Prostate gland (tissue), 2 donors: ENCODE measurements at regions not wholly inside any gene's neighbourhood (a gene's known extent, or its start where the extent isn't known, plus 50 kb on each side); places are given as distances from the start of the nearest gene placed in this dataset.

Experiments
- POLR2A ChIP-seq: fragments of 450-650 bp; IDR thresholded peaks from one replicate; pipeline ENCODE4 v1.6.1; 2016; ENCODE audit warnings: antibody characterized with exemption, mild to moderate bottlenecking
- POLR2AphosphoS5 ChIP-seq: sonication (generic); formaldehyde crosslinking; IDR thresholded peaks from one replicate; pipeline ENCODE4 v1.6.1; 2017; ENCODE audit warnings: antibody characterized with exemption
- TF ChIP-seq, protein P1 (sequence below), 4 experiments: fragments of 200-600 bp in 2 of 4; fragments of 450-650 bp in 2 of 4; sonication (generic) in 2 of 4; IDR thresholded peaks; 1 replicate in 3 of 4; 2 replicates in 1 of 4; pipeline ENCODE4 v1.5.1; 2016 to 2019; ENCODE audit warnings: antibody characterized with exemption in 4 of 4, mild to moderate bottlenecking in 2 of 4, moderate library complexity in 2 of 4

DNA sequence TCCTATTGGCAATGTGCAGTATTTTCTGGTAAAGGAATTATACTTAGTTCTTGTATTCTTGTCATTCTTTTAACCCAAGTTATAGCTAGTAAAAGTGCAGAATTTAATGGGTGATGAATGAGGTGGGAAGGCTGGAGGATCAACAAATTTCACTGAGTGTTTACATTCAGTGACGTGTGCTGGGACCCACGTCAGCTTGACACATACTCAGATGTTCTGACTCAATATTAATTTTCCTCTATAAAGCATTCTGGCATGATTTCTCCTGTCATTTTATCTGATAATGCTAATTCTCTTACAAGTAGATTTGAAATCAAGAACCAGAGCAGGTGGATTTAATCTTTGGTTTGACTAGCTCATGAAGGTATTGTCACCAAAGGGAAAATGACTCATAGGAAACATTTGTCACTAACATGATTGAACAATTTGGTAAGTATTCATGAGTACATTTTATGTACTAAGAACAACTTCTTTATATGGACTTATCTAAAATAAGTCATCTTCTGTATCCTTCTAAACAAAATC, 71.0 kb upstream of the SYNPR start:
- TF ChIP-seq, protein P1, sequence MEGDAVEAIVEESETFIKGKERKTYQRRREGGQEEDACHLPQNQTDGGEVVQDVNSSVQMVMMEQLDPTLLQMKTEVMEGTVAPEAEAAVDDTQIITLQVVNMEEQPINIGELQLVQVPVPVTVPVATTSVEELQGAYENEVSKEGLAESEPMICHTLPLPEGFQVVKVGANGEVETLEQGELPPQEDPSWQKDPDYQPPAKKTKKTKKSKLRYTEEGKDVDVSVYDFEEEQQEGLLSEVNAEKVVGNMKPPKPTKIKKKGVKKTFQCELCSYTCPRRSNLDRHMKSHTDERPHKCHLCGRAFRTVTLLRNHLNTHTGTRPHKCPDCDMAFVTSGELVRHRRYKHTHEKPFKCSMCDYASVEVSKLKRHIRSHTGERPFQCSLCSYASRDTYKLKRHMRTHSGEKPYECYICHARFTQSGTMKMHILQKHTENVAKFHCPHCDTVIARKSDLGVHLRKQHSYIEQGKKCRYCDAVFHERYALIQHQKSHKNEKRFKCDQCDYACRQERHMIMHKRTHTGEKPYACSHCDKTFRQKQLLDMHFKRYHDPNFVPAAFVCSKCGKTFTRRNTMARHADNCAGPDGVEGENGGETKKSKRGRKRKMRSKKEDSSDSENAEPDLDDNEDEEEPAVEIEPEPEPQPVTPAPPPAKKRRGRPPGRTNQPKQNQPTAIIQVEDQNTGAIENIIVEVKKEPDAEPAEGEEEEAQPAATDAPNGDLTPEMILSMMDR (IDR thresholded peaks at IDR 0.05), result no peak
- TF ChIP-seq POLR2A (no peak), POLR2AphosphoS5 (no peak)
